CD14-positive monocyte (primary cell): ENCODE measurements at regions not wholly inside any gene's neighbourhood (a gene's known extent, or its start where the extent isn't known, plus 50 kb on each side); places are given as distances from the start of the nearest gene placed in this dataset. TPM values are rescaled to one million over a fixed set of nuclear protein-coding genes. Genes with fewer than 3 reads are reported as not detected.

Source experiments
- DNase-seq, 3 donors: peaks; one replicate each; pipeline ENCODE4 v3.0.0-alpha.2; 2011 to 2022
- H2AFZ ChIP-seq: 2 replicates; pipeline ENCODE4 v1.6.0; 2012; ENCODE audit warnings: mild to moderate bottlenecking, low read depth, low read length, inconsistent platforms; ENCODE audit not compliant: insufficient read depth, poor library complexity, severe bottlenecking
- H3K27ac ChIP-seq, 2 donors: 1 replicate in 1 of 2; 2 replicates in 1 of 2; pipeline ENCODE4 v1.5.1; 2012 to 2013; ENCODE audit warnings: low read length in 2 of 2, control low read depth in 1 of 2, inconsistent platforms in 1 of 2, low read depth in 1 of 2, mild to moderate bottlenecking in 1 of 2
- H3K27me3 ChIP-seq, 2 donors: one replicate each; pipeline versions ENCODE4 v1.6.0 to v1.6.1; 2011 to 2013; ENCODE audit warnings: low read length in 2 of 2; ENCODE audit not compliant: control insufficient read depth in 2 of 2, insufficient read depth in 2 of 2
- H3K36me3 ChIP-seq, 2 donors: replicated peaks in 1 of 2; 1 replicate in 1 of 2; 2 replicates in 1 of 2; pipeline versions ENCODE4 v1.5.1 to v1.6.1; 2012 to 2013; ENCODE audit warnings: low read length in 2 of 2, control low read depth in 1 of 2, inconsistent platforms in 1 of 2, mild to moderate bottlenecking in 1 of 2; ENCODE audit not compliant: insufficient read depth in 2 of 2, control insufficient read depth in 1 of 2
- H3K4me1 ChIP-seq, 2 donors: 1 replicate in 1 of 2; 2 replicates in 1 of 2; pipeline versions ENCODE4 v1.5.1 to v1.6.1; 2012 to 2013; ENCODE audit warnings: low read length in 2 of 2, control low read depth in 1 of 2, inconsistent platforms in 1 of 2, mild to moderate bottlenecking in 1 of 2, moderate library complexity in 1 of 2; ENCODE audit not compliant: insufficient read depth in 2 of 2, control insufficient read depth in 1 of 2
- H3K4me2 ChIP-seq: replicated peaks from 2 replicates; pipeline ENCODE3; 2012; ENCODE audit warnings: low read length, moderate library complexity, mild to moderate bottlenecking; ENCODE audit not compliant: poor library complexity, severe bottlenecking; ENCODE audit errors: extremely low read depth
- H3K4me3 ChIP-seq, 3 experiments: fragments of 200-600 bp in 1 of 3; sonication (generic) in 1 of 3; replicated peaks in 1 of 3; 1 replicate in 2 of 3; 2 replicates in 1 of 3; pipeline ENCODE4 v1.5.1; 2011 to 2013; ENCODE audit warnings: low read length in 3 of 3, mild to moderate bottlenecking in 3 of 3, control low read depth in 2 of 3, low read depth in 2 of 3, inconsistent platforms in 1 of 3, moderate library complexity in 1 of 3
- H3K79me2 ChIP-seq: 2 replicates; pipeline ENCODE4 v1.6.0; 2012; ENCODE audit warnings: mild to moderate bottlenecking, control low read depth, inconsistent platforms, low read length, moderate library complexity; ENCODE audit not compliant: insufficient read depth
- H3K9ac ChIP-seq: 2 replicates; pipeline ENCODE4 v1.6.0; 2017; ENCODE audit warnings: low read length, mild to moderate bottlenecking; ENCODE audit not compliant: insufficient read depth, poor library complexity, severe bottlenecking
- H3K9me3 ChIP-seq, 2 donors: replicated peaks in 1 of 2; 1 replicate in 1 of 2; 2 replicates in 1 of 2; pipeline versions ENCODE4 v1.5.1 to v1.6.1; 2012 to 2013; ENCODE audit warnings: low read length in 2 of 2, control low read depth in 1 of 2; ENCODE audit not compliant: control insufficient read depth in 1 of 2, insufficient read depth in 1 of 2
- H4K20me1 ChIP-seq: 2 replicates; pipeline ENCODE4 v1.6.0; 2012; ENCODE audit warnings: mild to moderate bottlenecking, low read length, control low read depth, moderate library complexity; ENCODE audit not compliant: insufficient read depth
- H3K27ac Mint-ChIP-seq, 7 donors: one replicate each; pipeline ENCODE4 v1.8.0; 2020; ENCODE audit warnings: mild to moderate bottlenecking in 7 of 7, mixed read lengths in 7 of 7, moderate library complexity in 6 of 7, inconsistent platforms in 2 of 7
- H3K27me3 Mint-ChIP-seq, 3 donors: one replicate each; pipeline ENCODE4 v1.8.0; 2021 to 2022; ENCODE audit warnings: low read depth in 3 of 3, mild to moderate bottlenecking in 3 of 3, mixed read lengths in 3 of 3, moderate library complexity in 3 of 3, inconsistent platforms in 1 of 3
- H3K36me3 Mint-ChIP-seq, 2 donors: one replicate each; pipeline ENCODE4 v1.8.0; 2020; ENCODE audit warnings: mixed read lengths in 2 of 2, inconsistent platforms in 1 of 2, mild to moderate bottlenecking in 1 of 2
- H3K4me1 Mint-ChIP-seq: one replicate; pipeline ENCODE4 v1.8.0; 2020; ENCODE audit warnings: mild to moderate bottlenecking, mixed read lengths
- H3K4me3 Mint-ChIP-seq, 2 donors: one replicate each; pipeline ENCODE4 v1.8.0; 2020; ENCODE audit warnings: mild to moderate bottlenecking in 2 of 2, mixed read lengths in 2 of 2, moderate library complexity in 1 of 2
- H3K9me3 Mint-ChIP-seq, 7 donors: one replicate each; pipeline ENCODE4 v1.8.0; 2020 to 2022; ENCODE audit warnings: mixed read lengths in 7 of 7, mild to moderate bottlenecking in 6 of 7, moderate library complexity in 6 of 7, inconsistent platforms in 2 of 7
- WGBS: methylation state at CpG from one replicate; pipeline ENCODE4 v1.1.5; 2013; ENCODE audit warnings: missing lambda C conversion rate; ENCODE audit not compliant: insufficient coverage; 5-methylcytosine and 5-hydroxymethylcytosine counted together
- intact Hi-C, 2 donors: fragments of 100-400 bp; cut with micrococcal nuclease; formaldehyde crosslinking; loops; one replicate each; pipeline versions ENCODE4 v1.15.0 to v1.15.1; 2023
- small RNA-seq: library from RNA; depleted of rRNA; stranded (forward); fragments of <200 nt; gene quantifications from one replicate; pipeline ENCODE3, GENCODE V24; 2012; ENCODE audit warnings: low read depth; ENCODE audit not compliant: insufficient read length
- TF ChIP-seq, protein P1 (sequence below): fragments of 200-600 bp; IDR thresholded peaks from one replicate; pipeline ENCODE4 v1.8.0; 2022; ENCODE audit warnings: antibody characterized with exemption, mild to moderate bottlenecking

DNA sequence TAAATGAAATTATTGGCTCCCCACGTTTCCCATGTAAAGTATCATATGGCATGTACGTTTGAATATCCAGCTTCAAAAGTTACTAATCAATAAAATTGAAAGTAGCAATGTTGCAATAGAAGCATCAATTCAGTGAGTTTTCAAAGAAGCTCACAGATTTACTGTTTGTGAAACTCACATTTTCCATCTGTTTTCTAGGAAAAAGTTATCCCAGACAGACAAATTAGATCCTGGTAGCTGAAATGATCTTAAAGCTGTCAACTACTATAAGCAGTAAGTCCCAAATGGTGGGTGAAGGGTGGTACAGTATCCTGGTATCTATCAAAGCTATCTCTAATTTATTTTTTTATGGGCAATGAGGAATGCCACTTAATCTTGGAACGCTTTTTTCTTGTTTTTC, 60.7 kb upstream of the MXRA5 start:
- Histone ChIP-seq H3K4me1 (no peaks in the 10 kb centered on the region), H3K4me3 (no peak overlapping the region), H2AFZ (no peak overlapping the region), H3K27me3 (no peaks in the 10 kb centered on the region), H4K20me1 (no peaks in the 10 kb centered on the region), H3K9me3 (no peaks in the 10 kb centered on the region), H3K9ac (no peak overlapping the region), H3K4me2 (no peak overlapping the region), H3K27ac (no peak overlapping the region), H3K79me2 (no peaks in the 10 kb centered on the region), H3K36me3 (no peaks in the 10 kb centered on the region)
- DNase-seq, result no peak
- Mint-ChIP-seq H3K36me3 (no peaks in the 10 kb centered on the region), H3K27me3 (peaks cover 0 to 4% (median 3%) of the 10 kb centered on the region in 3 donors), H3K4me3 (no peak overlapping the region), H3K9me3 (peaks cover 0 to 4% (median 2%) of the 10 kb centered on the region in 7 donors), H3K4me1 (no peaks in the 10 kb centered on the region), H3K27ac (no peak overlapping the region)
- WGBS, result no CpG with 5 or more reads among the region's 3 CpGs
- TF ChIP-seq, protein P1, sequence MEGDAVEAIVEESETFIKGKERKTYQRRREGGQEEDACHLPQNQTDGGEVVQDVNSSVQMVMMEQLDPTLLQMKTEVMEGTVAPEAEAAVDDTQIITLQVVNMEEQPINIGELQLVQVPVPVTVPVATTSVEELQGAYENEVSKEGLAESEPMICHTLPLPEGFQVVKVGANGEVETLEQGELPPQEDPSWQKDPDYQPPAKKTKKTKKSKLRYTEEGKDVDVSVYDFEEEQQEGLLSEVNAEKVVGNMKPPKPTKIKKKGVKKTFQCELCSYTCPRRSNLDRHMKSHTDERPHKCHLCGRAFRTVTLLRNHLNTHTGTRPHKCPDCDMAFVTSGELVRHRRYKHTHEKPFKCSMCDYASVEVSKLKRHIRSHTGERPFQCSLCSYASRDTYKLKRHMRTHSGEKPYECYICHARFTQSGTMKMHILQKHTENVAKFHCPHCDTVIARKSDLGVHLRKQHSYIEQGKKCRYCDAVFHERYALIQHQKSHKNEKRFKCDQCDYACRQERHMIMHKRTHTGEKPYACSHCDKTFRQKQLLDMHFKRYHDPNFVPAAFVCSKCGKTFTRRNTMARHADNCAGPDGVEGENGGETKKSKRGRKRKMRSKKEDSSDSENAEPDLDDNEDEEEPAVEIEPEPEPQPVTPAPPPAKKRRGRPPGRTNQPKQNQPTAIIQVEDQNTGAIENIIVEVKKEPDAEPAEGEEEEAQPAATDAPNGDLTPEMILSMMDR, result no peak
- intact Hi-C loops, result no loop called here

DNA sequence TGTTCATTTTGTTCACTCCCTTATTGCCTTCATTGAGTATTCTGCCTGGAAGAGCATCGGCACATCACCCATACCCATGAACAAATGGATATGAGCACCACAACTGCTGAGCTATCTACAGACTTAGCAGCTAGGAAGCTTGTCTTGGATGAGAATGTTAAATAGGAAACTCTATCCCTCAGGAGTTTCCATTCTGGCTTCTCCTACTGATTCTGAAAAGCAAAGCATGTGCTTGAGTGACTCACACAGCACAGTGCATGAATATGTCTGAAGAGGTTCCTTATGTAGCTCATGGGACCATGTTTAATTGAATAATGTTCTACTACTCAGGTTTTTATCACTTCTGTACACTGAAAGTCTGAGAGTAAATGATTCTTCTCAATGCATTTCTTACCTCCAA, 57.3 kb upstream of the MXRA5 start:
- Histone ChIP-seq H3K4me2 (no peak overlapping the region), H3K4me3 (no peak overlapping the region), H3K27me3 (no peaks in the 10 kb centered on the region), H3K9me3 (no peaks in the 10 kb centered on the region), H4K20me1 (no peaks in the 10 kb centered on the region), H3K4me1 (no peaks in the 10 kb centered on the region), H3K9ac (no peak overlapping the region), H3K36me3 (no peaks in the 10 kb centered on the region), H2AFZ (no peak overlapping the region), H3K79me2 (no peaks in the 10 kb centered on the region), H3K27ac (no peak overlapping the region)
- Mint-ChIP-seq H3K36me3 (no peaks in the 10 kb centered on the region), H3K9me3 (peaks cover 0 to 8% (median 1%) of the 10 kb centered on the region in 7 donors), H3K4me1 (no peaks in the 10 kb centered on the region), H3K27ac (no peak overlapping the region), H3K4me3 (no peak overlapping the region), H3K27me3 (peaks cover 0 to 3% (median 2%) of the 10 kb centered on the region in 3 donors)
- TF ChIP-seq, protein P1, result no peak
- no peak for DNase-seq
- intact Hi-C loops, result no loop called here
- WGBS, result no CpG with 5 or more reads among the region's 1 CpG

Small RNAs in the stretch of these regions (small RNA-seq; reads per million reads assigned to genes)
- not detected for gene SNORA48B
